Fibroblast of lung (primary cell): ENCODE measurements at regions not wholly inside any gene's neighbourhood (a gene's known extent, or its start where the extent isn't known, plus 50 kb on each side); places are given as distances from the start of the nearest gene placed in this dataset.

Source experiments
- DNase-seq, 2 donors: peaks; one replicate each; pipeline versions ENCODE4 v3.0.0 to v3.0.0-alpha.2; 2010; ENCODE audit warnings: low read depth in 2 of 2
- H2AFZ ChIP-seq: 2 replicates; pipeline ENCODE4 v1.5.1; 2012; ENCODE audit warnings: low read length, control low read depth, inconsistent platforms
- H3K27ac ChIP-seq: 2 replicates; pipeline ENCODE4 v1.5.1; 2011; ENCODE audit warnings: low read length, control low read depth; ENCODE audit not compliant: insufficient read depth
- H3K27me3 ChIP-seq: 2 replicates; pipeline ENCODE4 v1.5.1; 2011; ENCODE audit warnings: mild to moderate bottlenecking, low read length; ENCODE audit not compliant: control insufficient read depth, insufficient read depth
- H3K36me3 ChIP-seq: 2 replicates; pipeline ENCODE4 v1.5.1; 2011; ENCODE audit warnings: low read length; ENCODE audit not compliant: control insufficient read depth, insufficient read depth
- H3K4me1 ChIP-seq: 2 replicates; pipeline ENCODE4 v1.5.1; 2011; ENCODE audit warnings: low read length; ENCODE audit not compliant: control insufficient read depth, insufficient read depth; ENCODE audit errors: extremely low read depth
- H3K4me2 ChIP-seq: 2 replicates; pipeline ENCODE4 v1.5.1; 2011; ENCODE audit warnings: low read length, control low read depth; ENCODE audit not compliant: insufficient read depth; ENCODE audit errors: extremely low read depth
- H3K4me3 ChIP-seq, 4 experiments: fragments of 200-600 bp in 1 of 4; sonication (generic) in 1 of 4; replicated peaks in 1 of 4; 2 replicates each; pipeline ENCODE4 v1.5.1; 2011 to 2016; ENCODE audit warnings: low read length in 4 of 4, low read depth in 3 of 4, mild to moderate bottlenecking in 3 of 4, control low read depth in 2 of 4, inconsistent platforms in 1 of 4, mixed read lengths in 1 of 4; ENCODE audit not compliant: insufficient read depth in 1 of 4; ENCODE audit errors: control extremely low read depth in 1 of 4
- H3K79me2 ChIP-seq: 2 replicates; pipeline ENCODE4 v1.5.1; 2012; ENCODE audit warnings: mild to moderate bottlenecking, low read length, inconsistent platforms; ENCODE audit not compliant: control insufficient read depth, insufficient read depth
- H3K9ac ChIP-seq: 2 replicates; pipeline ENCODE4 v1.5.1; 2011; ENCODE audit warnings: mild to moderate bottlenecking, low read length, control low read depth; ENCODE audit not compliant: insufficient read depth
- H3K9me3 ChIP-seq: 2 replicates; pipeline ENCODE4 v1.5.1; 2012; ENCODE audit warnings: low read depth, low read length; ENCODE audit not compliant: control insufficient read depth, insufficient read depth
- H4K20me1 ChIP-seq: 2 replicates; pipeline ENCODE4 v1.5.1; 2011; ENCODE audit warnings: low read length; ENCODE audit not compliant: control insufficient read depth, insufficient read depth; ENCODE audit errors: extremely low read depth
- EZH2 ChIP-seq: IDR thresholded peaks from 2 replicates; pipeline ENCODE4 v1.5.1; 2012; ENCODE audit warnings: low read length, control low read depth, mild to moderate bottlenecking; ENCODE audit errors: missing control alignments
- TF ChIP-seq, protein P1 (sequence below), 2 donors: IDR thresholded peaks in 1 of 2; conservative IDR thresholded peaks in 1 of 2; 1 replicate in 1 of 2; 2 replicates in 1 of 2; pipeline ENCODE4 v1.5.1; 2011 to 2012; ENCODE audit warnings: low read length in 2 of 2, control low read depth in 1 of 2, inconsistent platforms in 1 of 2, low read depth in 1 of 2, mild to moderate bottlenecking in 1 of 2

DNA sequence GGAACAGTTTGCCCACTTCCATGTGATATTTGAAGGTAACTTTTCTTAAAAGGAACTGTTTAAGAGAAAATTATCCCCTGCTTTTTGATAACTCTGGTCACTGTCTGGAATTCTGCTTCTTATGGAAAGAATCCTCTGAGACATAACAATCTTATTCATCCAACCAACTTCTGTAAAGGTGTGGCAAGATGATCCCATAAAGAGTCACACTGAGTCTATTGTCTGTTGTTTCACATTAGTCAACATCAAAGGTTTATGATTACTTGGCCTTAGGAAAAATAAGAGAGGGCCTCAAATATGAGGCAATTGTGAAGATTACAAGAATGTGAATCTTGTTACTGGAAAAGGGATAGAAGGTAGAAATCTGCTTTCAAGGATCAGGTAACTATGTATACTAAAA is 88.0 kb upstream of the MAGEB18 start:
- no peak overlapping the region for H2AFZ ChIP-seq

DNA sequence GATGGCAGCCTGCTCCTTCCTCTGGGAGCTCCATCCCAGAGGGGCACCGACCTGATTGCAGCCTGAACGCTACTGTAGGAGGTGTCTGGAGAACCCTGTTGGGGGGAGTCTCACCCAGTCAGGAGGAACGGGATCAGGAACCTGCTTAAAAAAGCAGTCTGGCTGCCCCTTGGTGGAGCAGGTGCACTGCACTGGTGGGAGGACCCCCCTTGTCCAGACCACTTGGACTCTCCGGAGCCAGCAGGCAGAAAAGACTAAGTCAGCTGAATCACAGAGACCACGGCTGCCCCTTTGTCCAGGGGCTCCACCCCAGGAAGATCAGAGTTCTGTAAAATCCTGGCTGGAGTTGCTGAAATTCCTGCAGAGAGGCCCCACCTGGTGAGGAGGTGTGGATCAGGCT is 67.3 kb upstream of the MAGEB18 start:
- H3K4me2 ChIP-seq, result no peak overlapping the region
- H3K9ac ChIP-seq, result no peak overlapping the region
- H3K79me2 ChIP-seq, result no peaks in the 10 kb centered on the region

More for the DNA sequence above, 88.0 kb upstream of the MAGEB18 start:
- Histone ChIP-seq H3K4me3 (no peak overlapping the region), H3K4me2 (no peak overlapping the region), H3K9ac (no peak overlapping the region), H3K27me3 (no peaks in the 10 kb centered on the region), H3K9me3 (no peaks in the 10 kb centered on the region), H3K79me2 (no peaks in the 10 kb centered on the region), H3K27ac (no peak overlapping the region), H4K20me1 (no peaks in the 10 kb centered on the region), H3K36me3 (no peaks in the 10 kb centered on the region), H3K4me1 (no peaks in the 10 kb centered on the region)
- TF ChIP-seq, protein P1, sequence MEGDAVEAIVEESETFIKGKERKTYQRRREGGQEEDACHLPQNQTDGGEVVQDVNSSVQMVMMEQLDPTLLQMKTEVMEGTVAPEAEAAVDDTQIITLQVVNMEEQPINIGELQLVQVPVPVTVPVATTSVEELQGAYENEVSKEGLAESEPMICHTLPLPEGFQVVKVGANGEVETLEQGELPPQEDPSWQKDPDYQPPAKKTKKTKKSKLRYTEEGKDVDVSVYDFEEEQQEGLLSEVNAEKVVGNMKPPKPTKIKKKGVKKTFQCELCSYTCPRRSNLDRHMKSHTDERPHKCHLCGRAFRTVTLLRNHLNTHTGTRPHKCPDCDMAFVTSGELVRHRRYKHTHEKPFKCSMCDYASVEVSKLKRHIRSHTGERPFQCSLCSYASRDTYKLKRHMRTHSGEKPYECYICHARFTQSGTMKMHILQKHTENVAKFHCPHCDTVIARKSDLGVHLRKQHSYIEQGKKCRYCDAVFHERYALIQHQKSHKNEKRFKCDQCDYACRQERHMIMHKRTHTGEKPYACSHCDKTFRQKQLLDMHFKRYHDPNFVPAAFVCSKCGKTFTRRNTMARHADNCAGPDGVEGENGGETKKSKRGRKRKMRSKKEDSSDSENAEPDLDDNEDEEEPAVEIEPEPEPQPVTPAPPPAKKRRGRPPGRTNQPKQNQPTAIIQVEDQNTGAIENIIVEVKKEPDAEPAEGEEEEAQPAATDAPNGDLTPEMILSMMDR (conservative IDR thresholded peaks at IDR 0.05 in 1 of 2, IDR thresholded peaks at IDR 0.05 in 1 of 2; ENCODE audit: low read depth in 1 of 2, low read length in 2 of 2), result no peak
- no peak for TF ChIP-seq EZH2
- DNase-seq, result no peak

DNA sequence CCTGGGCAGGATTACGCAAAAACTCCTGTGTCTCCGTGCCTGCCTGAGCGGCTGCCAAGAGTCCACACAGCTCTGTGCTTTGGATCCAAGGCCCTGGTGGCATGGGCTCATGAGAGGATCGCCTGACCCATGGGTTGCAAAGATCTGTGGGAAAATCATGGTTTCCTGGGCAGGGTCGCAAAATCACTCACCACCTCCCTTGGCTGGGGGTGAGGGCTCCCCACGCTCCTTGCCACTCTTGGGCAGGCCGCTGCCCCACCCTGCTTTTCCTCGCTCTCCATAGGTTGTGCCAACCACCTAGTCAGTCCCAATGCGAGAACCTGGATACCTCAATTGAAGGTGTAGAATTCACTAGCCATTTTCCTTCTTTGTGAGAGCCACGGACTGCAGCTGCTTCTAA is 66.5 kb upstream of the MAGEB18 start:
- H3K36me3 ChIP-seq, result no peaks in the 10 kb centered on the region
- no peak overlapping the region for H3K9ac ChIP-seq
- no peak for DNase-seq
- H3K79me2 ChIP-seq, result no peaks in the 10 kb centered on the region
- no peaks in the 10 kb centered on the region for H3K4me1 ChIP-seq
- no peak overlapping the region for H3K4me3 ChIP-seq
- no peak overlapping the region for H2AFZ ChIP-seq
- H4K20me1 ChIP-seq, result no peaks in the 10 kb centered on the region
- no peaks in the 10 kb centered on the region for H3K9me3 ChIP-seq
- no peak overlapping the region for H3K27ac ChIP-seq
- H3K4me2 ChIP-seq, result no peak overlapping the region
- no peaks in the 10 kb centered on the region for H3K27me3 ChIP-seq
- TF ChIP-seq, protein P1 (conservative IDR thresholded peaks at IDR 0.05 in 1 of 2, IDR thresholded peaks at IDR 0.05 in 1 of 2; ENCODE audit: low read depth in 1 of 2, low read length in 2 of 2), result no peak
- TF ChIP-seq EZH2, result no peak

More for the DNA sequence above, 67.3 kb upstream of the MAGEB18 start:
- H2AFZ ChIP-seq, result no peak overlapping the region
- no peak overlapping the region for H3K4me3 ChIP-seq
- no peaks in the 10 kb centered on the region for H3K27me3 ChIP-seq
- H3K36me3 ChIP-seq, result no peaks in the 10 kb centered on the region
- DNase-seq, result no peak
- no peak for TF ChIP-seq EZH2
- TF ChIP-seq, protein P1 (conservative IDR thresholded peaks at IDR 0.05 in 1 of 2, IDR thresholded peaks at IDR 0.05 in 1 of 2; ENCODE audit: low read depth in 1 of 2, low read length in 2 of 2), result no peak
- no peaks in the 10 kb centered on the region for H3K9me3 ChIP-seq
- no peaks in the 10 kb centered on the region for H4K20me1 ChIP-seq
- no peak overlapping the region for H3K27ac ChIP-seq
- no peaks in the 10 kb centered on the region for H3K4me1 ChIP-seq
